Tibial artery (tissue), 4 donors: ENCODE measurements at regions not wholly inside any gene's neighbourhood (a gene's known extent, or its start where the extent isn't known, plus 50 kb on each side); places are given as distances from the start of the nearest gene placed in this dataset.

Experiments
- DNase-seq, 2 donors: peaks; one replicate each; pipeline ENCODE4 v3.0.0-alpha.2; 2019
- H3K27ac ChIP-seq, 2 donors: fragments of 200-600 bp; sonication (generic) in 1 of 2; 1 replicate in 1 of 2; 2 replicates in 1 of 2; pipeline ENCODE4 v1.5.1; 2018 to 2019; ENCODE audit warnings: mild to moderate bottlenecking in 1 of 2
- H3K27me3 ChIP-seq, 2 donors: fragments of 200-600 bp; sonication (generic) in 1 of 2; one replicate each; pipeline versions ENCODE4 v1.5.1 to v1.6.0; 2016 to 2019
- H3K36me3 ChIP-seq, 3 donors: fragments of 200-600 bp; sonication (generic) in 2 of 3; one replicate each; pipeline ENCODE4 v1.5.1; 2016 to 2019; ENCODE audit warnings: mild to moderate bottlenecking in 2 of 3
- H3K4me1 ChIP-seq, 4 donors: fragments of 200-600 bp; sonication (generic) in 2 of 4; 1 replicate in 3 of 4; 2 replicates in 1 of 4; pipeline ENCODE4 v1.5.1; 2016 to 2019
- H3K4me3 ChIP-seq, 2 donors: fragments of 200-600 bp; sonication (generic) in 1 of 2; 1 replicate in 1 of 2; 2 replicates in 1 of 2; pipeline ENCODE4 v1.5.1; 2018 to 2019; ENCODE audit warnings: mild to moderate bottlenecking in 2 of 2
- H3K9me3 ChIP-seq, 3 donors: fragments of 200-600 bp; sonication (generic) in 1 of 3; one replicate each; pipeline ENCODE4 v1.5.1; 2016 to 2019
- intact Hi-C: fragments of 100-400 bp; cut with DNase I; formaldehyde crosslinking; loops from one replicate; pipeline ENCODE4 v1.15.0; 2023; ENCODE audit warnings: low total_unique reads
- TF ChIP-seq, protein P1 (sequence below), 2 experiments: fragments of 200-600 bp in 1 of 2; fragments of 450-650 bp in 1 of 2; IDR thresholded peaks; one replicate each; pipeline ENCODE4 v1.5.1; 2017 to 2019; ENCODE audit warnings: antibody characterized with exemption in 2 of 2, mild to moderate bottlenecking in 1 of 2, moderate library complexity in 1 of 2

GRCh38 chr1:201705389-201705788 lies 123.6 kb upstream of the IPO9 start:
- no peaks in the 10 kb centered on the region for H3K9me3 ChIP-seq
- peak in 1 of 2 donors; percentile 27 for DNase-seq
- TF ChIP-seq, protein P1, sequence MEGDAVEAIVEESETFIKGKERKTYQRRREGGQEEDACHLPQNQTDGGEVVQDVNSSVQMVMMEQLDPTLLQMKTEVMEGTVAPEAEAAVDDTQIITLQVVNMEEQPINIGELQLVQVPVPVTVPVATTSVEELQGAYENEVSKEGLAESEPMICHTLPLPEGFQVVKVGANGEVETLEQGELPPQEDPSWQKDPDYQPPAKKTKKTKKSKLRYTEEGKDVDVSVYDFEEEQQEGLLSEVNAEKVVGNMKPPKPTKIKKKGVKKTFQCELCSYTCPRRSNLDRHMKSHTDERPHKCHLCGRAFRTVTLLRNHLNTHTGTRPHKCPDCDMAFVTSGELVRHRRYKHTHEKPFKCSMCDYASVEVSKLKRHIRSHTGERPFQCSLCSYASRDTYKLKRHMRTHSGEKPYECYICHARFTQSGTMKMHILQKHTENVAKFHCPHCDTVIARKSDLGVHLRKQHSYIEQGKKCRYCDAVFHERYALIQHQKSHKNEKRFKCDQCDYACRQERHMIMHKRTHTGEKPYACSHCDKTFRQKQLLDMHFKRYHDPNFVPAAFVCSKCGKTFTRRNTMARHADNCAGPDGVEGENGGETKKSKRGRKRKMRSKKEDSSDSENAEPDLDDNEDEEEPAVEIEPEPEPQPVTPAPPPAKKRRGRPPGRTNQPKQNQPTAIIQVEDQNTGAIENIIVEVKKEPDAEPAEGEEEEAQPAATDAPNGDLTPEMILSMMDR (IDR thresholded peaks at IDR 0.05), result no peak

GRCh38 chr1:201706109-201706508 lies 122.8 kb upstream of the IPO9 start:
- H3K4me1 ChIP-seq, result peaks cover 0 to 37% (median 27%) of the 10 kb centered on the region in 4 donors
- intact Hi-C loops, result loop anchor here (5.0 kb wide), 1 partner anchor 164 kb away; no protein-coding TSS in a partner anchor

More at GRCh38 chr1:201705389-201705788, 123.6 kb upstream of the IPO9 start:
- Histone ChIP-seq H3K36me3 (no peaks in the 10 kb centered on the region), H3K4me1 (peaks cover 0 to 29% (median 20%) of the 10 kb centered on the region in 4 donors), H3K27ac (no peak overlapping the region), H3K4me3 (no peak overlapping the region), H3K27me3 (no peaks in the 10 kb centered on the region)
- intact Hi-C loops, result loop anchor here (1.0 to 5.0 kb wide), 3 partner anchors 144 to 175 kb away; no protein-coding TSS in a partner anchor

DNA sequence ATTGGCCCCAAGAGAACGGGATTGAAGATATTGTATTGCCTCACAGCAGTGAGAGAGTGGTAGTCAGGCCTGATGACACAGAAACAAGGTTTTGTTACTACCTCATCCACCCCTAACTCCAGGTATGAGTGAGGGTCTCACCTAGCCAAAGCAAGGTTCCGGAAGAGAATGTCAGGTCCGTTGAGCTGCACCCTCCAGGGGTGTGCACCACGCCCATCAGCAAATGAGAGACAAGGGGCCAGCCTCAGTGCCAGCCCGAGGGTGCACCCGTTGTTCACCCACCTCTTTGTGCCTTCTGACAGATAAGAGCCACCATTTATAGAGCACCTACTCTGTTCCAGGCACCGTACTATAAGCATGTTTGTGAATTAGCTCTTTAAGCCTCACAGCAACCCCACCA lies 121.9 kb upstream of the IPO9 start:
- Histone ChIP-seq H3K27me3 (no peaks in the 10 kb centered on the region), H3K27ac (no peak overlapping the region), H3K9me3 (no peaks in the 10 kb centered on the region), H3K36me3 (no peaks in the 10 kb centered on the region), H3K4me3 (no peak overlapping the region), H3K4me1 (peaks cover 0 to 46% (median 36%) of the 10 kb centered on the region in 4 donors)
- intact Hi-C loops, result loop anchor here (5.0 kb wide), 1 partner anchor 165 kb away; no protein-coding TSS in a partner anchor
- TF ChIP-seq, protein P1 (IDR thresholded peaks at IDR 0.05), result no peak
- DNase-seq, result peak in 1 of 2 donors; percentile 53

More at GRCh38 chr1:201706109-201706508, 122.8 kb upstream of the IPO9 start:
- Histone ChIP-seq H3K27me3 (no peaks in the 10 kb centered on the region), H3K9me3 (no peaks in the 10 kb centered on the region), H3K36me3 (no peaks in the 10 kb centered on the region), H3K27ac (no peak overlapping the region), H3K4me3 (no peak overlapping the region)
- DNase-seq, result no peak
- TF ChIP-seq, protein P1 (IDR thresholded peaks at IDR 0.05), result no peak

DNA sequence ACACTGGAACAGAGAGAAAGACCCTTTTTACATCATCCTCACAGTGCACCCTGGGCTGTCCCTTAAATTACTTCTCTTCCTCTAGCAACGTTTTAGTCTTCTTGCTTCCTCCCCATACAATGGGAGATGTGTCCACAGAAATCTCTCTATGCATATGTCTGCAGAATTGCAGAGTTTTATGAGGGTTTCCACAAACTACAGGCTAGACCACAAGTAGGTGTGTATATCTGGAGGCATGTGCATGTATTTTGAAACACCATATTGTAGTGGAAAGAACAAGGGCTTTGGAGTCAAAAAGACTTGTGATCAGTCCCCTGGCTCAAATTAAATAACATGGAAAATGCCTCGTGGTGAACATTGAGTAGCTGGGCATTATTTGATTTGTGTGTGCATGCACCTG lies 121.3 kb upstream of the IPO9 start:
- Histone ChIP-seq H3K27ac (no peak overlapping the region), H3K9me3 (no peaks in the 10 kb centered on the region), H3K36me3 (no peaks in the 10 kb centered on the region), H3K27me3 (no peaks in the 10 kb centered on the region), H3K4me3 (no peak overlapping the region), H3K4me1 (peaks cover 0 to 52% (median 42%) of the 10 kb centered on the region in 4 donors)
- DNase-seq, result no peak
- intact Hi-C loops, result loop anchor here (2.0 to 5.0 kb wide), 2 partner anchors 83 to 165 kb away; no protein-coding TSS in a partner anchor
- TF ChIP-seq, protein P1 (IDR thresholded peaks at IDR 0.05), result no peak

DNA sequence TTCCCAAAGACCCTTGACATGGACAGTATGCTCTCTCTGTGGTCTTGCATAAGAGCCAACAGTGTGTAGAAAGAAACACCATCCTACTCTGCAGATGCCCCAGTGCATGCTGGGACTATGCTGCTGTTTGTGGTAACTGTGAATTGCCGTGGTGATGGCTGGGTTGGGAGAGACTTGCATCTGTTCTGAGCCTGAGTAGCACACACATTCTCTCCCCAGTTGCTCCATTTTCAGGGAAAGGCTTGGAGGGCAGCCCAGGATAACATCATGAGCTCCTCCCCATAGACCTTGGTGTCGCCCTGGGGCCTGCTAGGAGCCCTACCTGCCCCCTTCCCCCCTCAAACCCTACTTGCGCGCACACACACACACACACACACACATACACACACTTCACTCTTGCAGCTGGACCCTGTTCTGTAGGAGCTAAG lies 120.9 kb upstream of the IPO9 start:
- DNase-seq, result peak in 1 of 2 donors; percentile 64
- H3K27ac ChIP-seq, result no peak overlapping the region
- no peaks in the 10 kb centered on the region for H3K36me3 ChIP-seq
- no peaks in the 10 kb centered on the region for H3K9me3 ChIP-seq
- no peak overlapping the region for H3K4me3 ChIP-seq
- peaks cover 0 to 57% (median 46%) of the 10 kb centered on the region in 4 donors for H3K4me1 ChIP-seq
- intact Hi-C loops, result loop anchor here (2.0 to 5.0 kb wide), 2 partner anchors 83 to 166 kb away; no protein-coding TSS in a partner anchor
- TF ChIP-seq, protein P1 (IDR thresholded peaks at IDR 0.05), result no peak
- H3K27me3 ChIP-seq, result no peaks in the 10 kb centered on the region
